ENCODE measurements at regions not wholly inside any gene's neighbourhood (a gene's known extent, or its start where the extent isn't known, plus 50 kb on each side); places are given as distances from the start of the nearest gene placed in this dataset.

DNA sequence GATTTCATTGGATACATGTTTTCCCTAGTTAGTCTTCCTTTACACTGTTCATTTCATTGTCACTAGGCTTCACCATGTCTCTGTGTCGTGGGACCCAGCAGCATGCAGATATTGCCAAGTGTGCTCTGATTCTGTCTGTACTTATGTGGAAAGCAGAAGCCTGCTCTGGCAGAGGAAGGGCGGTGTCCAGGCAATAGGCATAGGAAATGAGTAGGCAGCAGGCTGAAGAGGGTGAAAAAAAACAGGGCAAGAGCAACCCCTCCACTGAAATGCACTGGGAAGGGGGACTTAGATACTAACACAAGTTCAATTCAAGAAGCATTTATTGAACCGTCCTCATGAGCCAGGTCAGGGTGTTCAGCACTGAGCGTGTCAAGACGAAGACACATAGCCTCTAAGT is 85.2 kb upstream of the VAV3 start:
- DNase-seq = no peak

DNA sequence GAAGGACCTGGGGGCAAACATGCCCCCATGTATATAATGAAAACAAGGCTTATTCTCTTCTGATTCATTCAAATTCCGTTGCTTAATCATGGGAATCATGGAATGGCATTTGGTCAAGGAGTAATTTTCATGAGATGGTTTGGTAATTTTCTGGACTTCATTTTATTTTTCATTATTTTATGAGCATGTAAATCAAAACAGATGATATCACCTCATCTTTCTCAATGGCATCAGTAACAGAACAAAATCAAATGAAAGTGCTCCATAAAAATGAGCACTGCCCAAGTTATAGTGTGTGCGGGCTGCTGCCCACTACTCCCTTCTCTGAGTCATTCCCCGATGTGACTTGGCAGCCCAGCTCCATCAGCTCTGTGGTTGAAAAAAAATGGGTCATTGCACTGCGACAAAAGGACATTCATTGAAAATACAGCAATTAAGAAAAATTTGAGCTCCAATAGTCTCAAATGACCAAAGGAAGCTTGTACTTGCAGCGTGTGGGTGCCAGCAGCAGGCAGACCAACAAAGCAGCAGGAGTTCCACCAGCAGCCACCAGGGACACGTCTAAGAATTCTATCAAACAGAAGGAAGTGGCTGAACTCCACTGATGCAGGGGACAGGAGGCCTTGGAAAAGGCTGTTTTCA is 84.3 kb upstream of the VAV3 start:
- no peak for DNase-seq

DNA sequence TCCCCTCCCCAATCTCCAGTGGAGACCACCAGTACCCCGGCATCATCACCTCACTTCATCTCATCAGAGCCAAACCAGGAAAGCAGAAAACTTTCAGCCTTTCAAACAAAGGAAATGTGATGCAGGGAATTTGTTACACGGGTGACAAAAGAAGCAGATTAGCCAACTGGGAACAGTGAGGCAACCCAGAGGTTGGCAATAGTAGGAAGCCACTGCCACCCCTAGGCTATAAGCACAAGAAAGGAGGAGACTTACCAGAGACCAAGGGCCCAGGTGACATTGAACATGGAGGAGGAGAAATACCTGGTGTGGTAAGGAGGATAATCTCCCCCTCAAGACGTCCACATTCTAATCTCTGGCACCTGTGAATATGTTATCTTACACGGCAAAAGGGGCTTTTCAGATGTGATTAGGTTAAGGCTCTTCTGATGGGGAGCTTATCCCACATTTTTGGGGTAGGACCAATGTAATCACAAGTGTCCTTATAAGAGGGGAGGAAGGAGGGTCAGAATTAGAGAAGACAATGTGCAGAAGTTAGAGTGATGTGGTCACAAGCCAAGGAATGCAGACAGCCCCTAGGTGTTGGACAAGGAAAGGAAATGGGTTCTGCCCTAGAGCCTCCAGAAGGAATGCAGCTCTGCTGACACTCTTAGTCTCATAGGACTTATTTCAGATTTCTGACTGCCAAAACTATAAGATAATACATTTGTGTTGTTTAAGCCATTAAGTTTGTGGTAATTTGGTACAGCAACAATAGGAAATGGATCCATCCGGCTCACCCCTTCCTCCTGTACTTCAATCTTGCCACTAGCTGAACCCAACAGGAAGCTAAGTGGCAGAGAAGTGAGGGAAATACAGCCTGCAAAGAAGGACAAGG is 83.6 kb upstream of the VAV3 start:
- DNase-seq = no peak

DNA sequence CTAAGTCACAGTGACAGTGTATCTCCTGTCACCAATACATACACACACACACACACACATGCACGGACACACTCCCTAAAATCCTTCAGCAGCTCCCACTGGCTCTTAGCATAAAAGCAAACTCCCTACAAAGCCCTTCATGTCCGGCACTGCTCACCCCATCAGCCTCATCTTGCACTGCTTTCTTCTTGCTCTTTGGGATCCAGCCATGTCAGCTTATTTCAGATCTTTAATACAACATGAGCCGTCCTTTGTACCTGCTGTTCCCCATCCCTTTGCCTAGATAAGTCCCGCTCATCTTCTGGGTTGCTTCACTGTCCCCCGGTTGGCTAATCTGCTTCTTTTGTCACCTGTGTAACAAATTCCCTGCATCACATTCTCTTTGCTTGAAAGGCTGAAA is 82.1 kb upstream of the VAV3 start:
- DNase-seq = no peak

DNA sequence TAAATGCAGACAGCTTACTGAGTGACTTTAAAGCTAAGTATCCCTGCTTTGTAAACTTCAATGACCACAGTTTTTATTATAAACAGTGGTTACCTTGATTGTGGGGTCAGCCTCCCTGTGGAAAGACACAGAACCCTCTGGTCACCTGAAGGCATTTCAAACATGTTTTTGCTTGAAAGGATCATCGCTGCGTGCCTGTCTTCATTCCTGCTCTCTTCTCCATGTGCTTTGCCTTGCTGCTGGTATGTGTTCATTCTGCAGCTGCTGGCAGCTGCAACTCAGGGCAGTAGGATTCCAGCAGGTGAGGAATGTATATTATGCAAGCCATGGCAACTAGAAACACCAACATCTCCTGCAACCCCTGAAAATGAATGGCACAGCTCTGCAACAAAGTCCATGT is 81.0 kb upstream of the VAV3 start:
- DNase-seq = no peak

DNA sequence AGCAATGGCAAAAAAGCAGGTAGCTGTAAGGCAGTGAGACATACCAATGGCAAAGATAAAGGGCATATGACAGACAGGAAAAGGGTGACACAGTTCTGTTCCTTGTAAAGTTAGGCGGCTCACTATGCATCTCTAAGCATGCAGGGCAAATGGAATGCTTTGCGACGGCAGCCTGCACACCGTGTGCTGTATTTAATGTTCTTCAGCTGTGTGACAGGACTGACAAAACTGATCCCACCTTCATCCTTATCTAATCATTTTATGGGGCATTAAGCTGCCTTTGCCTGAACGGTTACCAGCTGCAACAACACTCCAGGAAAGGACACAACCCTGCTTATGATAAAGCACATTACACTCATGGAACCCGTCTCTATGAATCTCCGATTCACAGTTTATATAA is 80.5 kb upstream of the VAV3 start:
- DNase-seq = no peak

DNA sequence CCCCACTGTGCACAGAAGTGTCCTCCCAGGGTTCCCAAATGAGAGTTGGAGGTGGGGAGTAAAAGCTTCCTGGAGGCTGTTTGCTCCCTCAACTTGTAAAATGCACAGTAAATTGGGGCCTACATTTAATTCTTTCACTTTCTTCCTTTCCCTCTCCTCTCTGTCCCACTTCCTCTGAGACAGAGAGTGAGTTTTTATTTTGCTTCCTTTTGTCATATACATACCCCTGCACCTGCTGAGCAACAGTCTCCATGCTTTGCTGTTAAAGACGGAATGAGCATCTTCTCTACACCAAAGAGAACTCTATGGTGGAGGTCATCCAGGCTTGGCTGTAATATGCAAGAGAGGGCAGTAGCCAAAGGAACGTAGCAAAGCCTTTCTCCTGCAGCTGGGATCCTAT is 79.3 kb upstream of the VAV3 start:
- no peak for DNase-seq

DNA sequence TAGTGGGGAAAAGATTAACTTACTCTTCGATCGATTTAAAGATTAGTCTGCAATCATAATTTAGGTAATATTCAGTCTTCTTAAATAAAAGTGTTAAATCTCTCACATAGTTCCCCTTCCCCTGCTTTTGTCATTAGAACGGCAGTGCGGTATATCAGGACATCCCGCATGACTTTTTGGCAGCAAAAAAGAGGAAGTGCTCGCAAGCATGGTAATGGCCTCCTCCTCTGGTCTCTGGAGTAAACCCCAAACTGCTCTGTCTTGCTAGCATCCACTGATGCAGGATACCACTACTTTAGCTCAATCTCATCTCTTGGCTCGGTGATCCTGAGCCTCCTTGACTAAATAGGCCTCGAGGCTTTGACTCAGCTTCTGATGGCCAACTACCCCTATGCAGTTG is 78.7 kb upstream of the VAV3 start:
- no peak for DNase-seq

DNA sequence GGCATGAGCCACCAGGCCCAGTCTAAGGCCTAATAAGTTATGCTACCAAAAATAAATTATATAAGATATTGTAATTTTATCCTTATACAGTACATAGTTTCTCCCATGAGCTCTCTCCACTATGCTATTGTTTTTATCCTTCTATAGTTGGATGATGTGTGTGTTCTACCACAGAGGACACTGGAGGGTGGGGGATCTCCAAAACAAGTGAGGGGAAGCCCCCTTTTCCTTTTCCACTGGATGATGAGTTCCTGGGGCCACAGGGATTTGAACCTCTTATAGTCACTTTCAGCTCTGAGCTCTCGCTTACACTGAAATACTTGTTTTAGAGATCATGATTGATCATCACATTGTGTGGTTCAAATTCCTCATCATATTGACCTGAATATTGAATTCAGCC is 77.6 kb upstream of the VAV3 start:
- DNase-seq = no peak

DNA sequence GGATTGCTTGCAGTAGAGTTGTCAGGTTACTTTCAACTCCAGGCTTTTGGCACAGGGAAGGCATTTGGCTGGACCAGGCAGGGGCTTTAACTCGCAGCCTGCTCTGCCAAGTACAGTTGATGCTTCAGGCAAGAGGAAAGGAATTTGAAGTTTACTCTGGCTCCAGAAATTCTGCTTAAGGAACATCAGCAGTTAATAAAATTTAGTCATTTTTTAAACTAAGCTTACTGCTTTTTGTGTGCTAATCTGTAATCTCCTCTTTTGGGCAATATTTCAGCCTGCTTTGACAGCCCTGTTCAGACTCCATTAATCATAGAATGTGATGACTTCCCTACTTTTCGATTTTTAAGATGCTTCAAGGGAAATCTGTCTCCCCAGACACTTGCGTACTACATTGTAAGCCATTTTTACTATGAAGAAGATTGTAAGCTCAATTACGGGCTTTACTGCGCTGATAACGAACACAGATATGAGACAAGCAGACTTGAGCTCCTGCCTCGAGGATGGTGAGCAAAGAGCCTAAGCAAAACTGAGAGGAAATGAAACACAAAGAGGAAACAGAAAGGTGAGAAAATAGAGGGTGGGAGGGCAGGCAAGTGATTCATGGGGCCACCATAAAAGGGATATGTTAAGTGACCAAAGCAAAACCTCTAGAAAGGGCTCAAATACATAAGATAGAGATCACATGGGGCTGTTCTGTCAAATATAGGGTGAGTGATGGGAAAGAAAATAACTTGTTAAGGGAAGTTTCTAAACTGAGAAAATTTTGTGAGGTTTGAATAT is 76.6 kb upstream of the VAV3 start:
- no peak for DNase-seq

DNA sequence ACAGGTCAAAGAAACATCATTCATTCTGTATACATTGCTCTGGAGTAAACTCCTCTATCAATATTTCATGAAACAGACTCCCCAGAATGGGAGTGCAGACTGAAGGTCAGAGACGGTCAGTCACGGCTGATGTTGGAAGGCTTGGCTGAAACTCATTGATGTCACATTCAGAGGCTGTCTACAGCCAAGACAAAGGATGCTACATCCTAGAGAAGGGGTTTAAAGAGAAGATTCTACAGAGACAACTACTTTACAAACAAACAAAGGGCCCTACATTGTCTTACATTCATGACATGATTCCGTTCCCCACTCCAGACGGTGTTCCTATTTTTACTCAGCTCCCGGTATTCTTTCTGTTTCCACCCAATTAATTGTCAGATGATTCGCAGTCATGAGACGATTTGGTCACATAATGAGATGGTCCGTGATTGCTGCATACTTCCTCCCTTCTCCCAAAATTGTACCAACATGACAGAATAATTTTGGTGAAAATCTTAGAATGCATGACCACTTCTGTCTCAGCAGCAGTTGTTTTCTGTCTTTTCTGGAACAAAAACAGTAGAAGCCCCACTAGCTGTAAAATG is 73.8 kb upstream of the VAV3 start:
- DNase-seq = no peak

DNA sequence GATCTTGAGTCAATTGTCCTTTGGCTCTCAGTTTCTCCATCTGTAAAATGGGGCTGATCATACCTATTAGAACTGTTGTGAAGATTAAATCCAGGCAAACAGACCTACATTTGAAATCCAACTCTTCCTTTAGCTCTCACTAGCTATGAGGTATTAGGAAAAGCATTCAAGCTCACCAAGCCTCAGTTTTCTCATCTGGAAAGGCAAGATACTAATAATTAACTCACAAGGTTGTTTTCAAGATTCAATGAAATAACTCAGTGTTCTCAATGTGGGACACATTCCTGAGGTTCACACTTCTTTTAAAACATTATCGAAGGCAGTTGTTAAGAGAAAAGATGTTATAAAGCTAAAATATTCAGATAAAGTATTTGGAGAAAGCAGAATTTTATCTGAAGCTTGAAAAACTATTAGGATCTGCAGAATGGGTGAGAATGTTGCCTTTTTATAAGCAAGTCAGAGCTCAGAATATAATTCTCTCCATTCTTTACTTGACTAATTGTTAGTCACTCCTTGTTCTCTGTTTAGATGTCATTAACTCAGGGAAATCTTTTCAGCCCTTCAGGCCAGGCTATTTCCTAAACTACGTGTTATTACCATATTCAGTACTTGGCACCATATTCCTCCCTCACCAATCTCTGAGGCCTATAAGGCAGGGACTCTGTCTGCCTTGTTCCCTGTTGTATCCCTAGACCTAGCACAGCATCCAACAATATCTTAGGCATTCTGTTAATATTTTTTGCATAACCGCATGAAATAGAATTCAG is 72.0 kb upstream of the VAV3 start:
- no peak for DNase-seq

DNA sequence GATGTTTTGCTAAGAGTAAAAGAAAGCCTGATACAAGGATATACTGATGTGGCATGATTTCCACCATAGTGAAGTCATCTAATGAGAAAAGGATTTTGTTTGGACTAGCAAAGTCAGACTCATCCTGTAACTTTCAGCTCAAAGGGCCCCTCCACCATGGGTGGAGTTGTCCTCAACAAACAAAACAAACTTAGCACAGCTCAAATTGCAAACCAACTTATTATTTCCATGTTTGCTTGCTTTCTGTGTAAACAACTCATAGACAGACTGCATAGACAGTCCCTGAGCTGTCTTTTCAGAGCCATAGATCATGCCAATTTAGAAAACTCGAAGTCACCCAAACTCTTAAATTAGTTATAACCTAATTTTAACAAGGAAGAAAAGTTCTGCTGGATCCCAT is 69.4 kb upstream of the VAV3 start:
- DNase-seq = no peak

DNA sequence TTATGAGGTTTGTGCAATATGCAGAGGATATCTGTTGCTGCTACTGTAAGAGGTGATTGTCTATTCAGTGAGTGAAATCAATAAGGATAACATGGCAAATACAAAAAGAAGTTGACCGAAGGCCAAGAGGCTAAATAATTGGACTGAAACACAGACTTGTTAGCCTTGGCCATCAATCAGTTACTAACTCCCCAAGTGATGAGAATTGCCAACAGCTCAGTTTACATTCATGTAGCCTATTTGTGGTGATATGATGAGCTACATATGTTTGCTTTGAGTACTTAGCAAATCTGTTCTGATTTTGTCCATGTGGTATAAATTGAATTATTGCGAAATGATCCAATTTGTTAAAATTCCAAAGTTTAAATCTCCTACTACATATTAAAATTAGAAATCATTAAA is 68.6 kb upstream of the VAV3 start:
- no peak for DNase-seq

DNA sequence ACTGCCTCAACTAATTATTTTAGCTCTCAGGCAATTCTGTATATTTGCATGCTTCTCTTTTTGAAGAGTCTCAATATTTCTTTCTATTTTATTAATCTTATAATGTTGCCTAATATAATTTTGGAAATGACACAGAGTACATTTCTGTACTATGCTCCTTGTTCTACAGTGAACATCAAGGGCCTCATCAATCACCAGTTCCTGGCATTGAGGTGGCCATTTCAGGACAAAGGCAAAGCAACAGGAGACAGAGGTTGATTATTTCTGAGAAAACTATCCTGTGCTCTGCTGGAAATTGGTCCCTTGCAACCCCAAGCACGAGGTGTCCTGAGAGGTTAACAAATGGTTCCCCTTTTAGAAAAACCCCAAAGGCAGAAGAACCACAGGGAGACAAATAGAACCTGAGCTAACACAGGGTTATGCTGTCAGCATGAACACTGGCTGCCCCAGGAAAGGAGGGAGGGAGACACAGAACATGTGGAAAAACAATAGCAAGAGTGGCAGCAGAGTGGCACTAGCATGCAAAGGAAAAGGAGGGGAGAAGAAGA is 63.9 kb upstream of the VAV3 start:
- DNase-seq = no peak

DNA sequence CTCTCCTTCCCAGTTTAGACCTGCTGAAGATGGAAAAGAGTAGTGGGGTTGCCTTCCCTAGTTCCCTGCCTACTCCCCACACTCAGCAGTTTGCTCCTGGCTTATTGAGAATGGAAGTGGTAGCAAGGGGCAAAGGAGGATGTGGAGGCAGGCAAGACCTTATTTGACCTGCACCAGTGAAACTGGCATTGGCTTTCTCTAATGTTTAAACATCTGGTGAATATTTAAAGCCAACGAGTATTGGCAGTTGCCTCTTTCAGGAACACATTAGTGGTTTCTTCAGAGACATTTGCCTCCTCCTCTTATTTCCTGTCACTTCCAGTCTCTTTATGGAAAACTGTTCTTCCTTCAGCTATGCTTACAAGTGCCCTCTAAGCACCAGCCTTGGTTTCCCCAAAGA is 62.4 kb upstream of the VAV3 start:
- DNase-seq = no peak

DNA sequence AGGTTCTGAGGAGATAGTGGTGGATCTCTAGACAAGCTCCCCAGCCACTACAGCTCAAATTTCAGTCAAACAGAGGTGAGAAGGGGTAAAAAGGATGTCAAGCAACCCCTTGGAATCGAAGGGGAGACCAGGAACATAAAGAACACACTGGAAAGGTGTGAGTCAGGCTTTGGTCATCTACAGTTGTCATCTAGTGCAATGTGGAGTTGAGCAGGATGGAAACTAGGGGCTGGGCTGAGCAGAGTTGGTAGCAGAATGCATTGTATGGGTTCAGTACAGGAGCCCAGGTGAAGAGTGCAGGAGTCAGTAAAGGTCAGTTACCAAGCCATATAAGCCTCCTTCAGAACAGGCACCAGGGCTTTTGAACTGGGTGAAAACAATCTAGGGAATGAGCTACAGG is 52.7 kb upstream of the VAV3 start:
- no peak for DNase-seq

DNA sequence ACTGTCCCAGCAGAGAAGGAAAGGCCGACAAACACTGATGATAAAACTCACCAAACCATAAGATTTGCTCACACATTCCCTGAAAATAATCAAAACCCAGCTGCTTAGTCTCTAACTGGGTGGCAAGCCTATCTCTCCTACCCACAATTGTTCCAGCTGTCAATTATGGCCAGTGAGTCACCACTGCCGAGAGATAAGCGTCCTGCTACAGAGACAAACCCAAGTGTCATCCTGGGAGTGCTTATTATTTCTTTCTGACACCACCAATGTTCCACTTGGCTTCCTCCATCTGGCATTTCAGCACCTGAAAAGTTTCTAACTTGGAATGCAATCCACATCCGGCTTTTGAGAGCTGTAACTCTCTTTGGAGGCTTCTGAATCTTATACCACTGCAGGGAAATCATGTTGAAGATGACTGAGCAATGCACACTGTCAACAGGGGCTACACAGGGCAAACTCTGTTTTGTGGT is 51.5 kb upstream of the VAV3 start:
- no peak for DNase-seq
